HCEC 1CT (cell line): ENCODE measurements at regions not wholly inside any gene's neighbourhood (a gene's known extent, or its start where the extent isn't known, plus 50 kb on each side); places are given as distances from the start of the nearest gene placed in this dataset.
"Not testable (repeated sequence)": the region's sequence is repeated elsewhere in the genome, so short reads cannot be mapped to it uniquely, and the experiment has no call there.

Experiments used
- DNase-seq: peaks from one replicate; pipeline ENCODE4 v3.0.0-alpha.2; 2017

- DNase-seq: not testable (repeated sequence)
Observed at GRCh38 chr5:152026328-152027024, 101.8 kb upstream of the GLRA1 start.

GRCh38 chr5:152016421-152016820 is 91.8 kb upstream of the GLRA1 start:
- DNase-seq: no peak

- DNase-seq: no peak
Observed at GRCh38 chr5:152007653-152008335, 83.1 kb upstream of the GLRA1 start.

- DNase-seq: no peak
Observed at GRCh38 chr5:152004095-152004494, 79.4 kb upstream of the GLRA1 start.
